Large intestine (tissue), 3 donors: ENCODE measurements at regions not wholly inside any gene's neighbourhood (a gene's known extent, or its start where the extent isn't known, plus 50 kb on each side); places are given as distances from the start of the nearest gene placed in this dataset.

Experiments
- DNase-seq, 2 donors: peaks; one replicate each; pipeline versions ENCODE4 v3.0.0 to v3.0.0-alpha.2; 2013
- H3K27ac ChIP-seq: one replicate; pipeline ENCODE4 v1.5.1; 2013; ENCODE audit warnings: low read length
- H3K27me3 ChIP-seq: 2 replicates; pipeline ENCODE4 v1.6.1; 2013; ENCODE audit warnings: low read length; ENCODE audit not compliant: control insufficient read depth, insufficient read depth
- H3K36me3 ChIP-seq: 2 replicates; pipeline ENCODE4 v1.6.1; 2013; ENCODE audit warnings: low read length; ENCODE audit not compliant: control insufficient read depth, insufficient read depth
- H3K4me1 ChIP-seq: one replicate; pipeline ENCODE4 v1.6.1; 2013; ENCODE audit warnings: low read length; ENCODE audit not compliant: control insufficient read depth, insufficient read depth
- H3K4me3 ChIP-seq: one replicate; pipeline ENCODE4 v1.5.1; 2013; ENCODE audit warnings: low read length
- H3K9me3 ChIP-seq: one replicate; pipeline ENCODE4 v1.6.1; 2013; ENCODE audit warnings: mild to moderate bottlenecking, low read depth, low read length, moderate library complexity; ENCODE audit not compliant: control insufficient read depth
- WGBS: methylation state at CpG from one replicate; pipeline ENCODE4 v1.1.5; 2013; ENCODE audit warnings: low lambda C conversion rate; ENCODE audit not compliant: insufficient coverage; 5-methylcytosine and 5-hydroxymethylcytosine counted together

- WGBS, result 71% methylated on average over 1 of the region's 5 CpGs
- H3K27me3 ChIP-seq, result peaks cover 2% of the 10 kb centered on the region
- no peaks in the 10 kb centered on the region for H3K36me3 ChIP-seq
- no peak overlapping the region for H3K4me3 ChIP-seq
- H3K4me1 ChIP-seq, result peaks cover 14% of the 10 kb centered on the region
- H3K9me3 ChIP-seq, result no peaks in the 10 kb centered on the region
- no peak for DNase-seq
- no peak overlapping the region for H3K27ac ChIP-seq
Observed at GRCh38 chr3:9301091-9301490, 51.6 kb upstream of the SRGAP3 start.

DNA sequence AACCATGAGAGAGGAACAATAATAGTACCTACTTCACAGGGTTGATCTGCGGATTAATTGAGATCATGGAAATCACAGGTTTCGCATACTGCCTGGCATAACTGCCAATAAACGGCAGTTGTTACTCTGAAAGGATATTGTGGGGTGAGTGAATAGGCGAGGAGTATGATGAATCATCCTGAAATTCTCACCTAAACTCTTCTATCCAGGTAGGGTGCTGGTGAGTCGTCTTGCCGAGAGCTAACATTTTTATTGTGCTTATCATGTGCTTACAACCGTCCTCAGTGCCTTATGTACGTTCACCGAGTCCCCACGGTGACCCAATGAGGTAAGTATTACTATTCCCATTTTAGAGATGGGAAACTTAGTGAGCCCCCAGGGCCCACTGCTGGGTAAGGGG, 52.4 kb upstream of the SRGAP3 start:
- Histone ChIP-seq H3K4me1 (peaks cover 14% of the 10 kb centered on the region), H3K4me3 (no peak overlapping the region), H3K9me3 (no peaks in the 10 kb centered on the region), H3K36me3 (no peaks in the 10 kb centered on the region), H3K27me3 (peaks cover 2% of the 10 kb centered on the region), H3K27ac (no peak overlapping the region)
- DNase-seq, result no peak
- 72% methylated on average over 2 of the region's 10 CpGs for WGBS

- Histone ChIP-seq H3K27ac (no peak overlapping the region), H3K36me3 (no peaks in the 10 kb centered on the region), H3K4me3 (peak overlapping the region; percentile 32), H3K9me3 (no peaks in the 10 kb centered on the region), H3K4me1 (peaks cover 14% of the 10 kb centered on the region), H3K27me3 (peaks cover 2% of the 10 kb centered on the region)
- WGBS, result 90% methylated on average over 2 of the region's 24 CpGs
- DNase-seq, result peak; percentile 77 to 79
Observed at GRCh38 chr3:9302425-9303181, 53.2 kb upstream of the SRGAP3 start.

GRCh38 chr3:9308298-9308990, 54.4 kb upstream of the THUMPD3 start:
- no peak for DNase-seq
- no CpG with 5 or more reads among the region's 3 CpGs for WGBS
- Histone ChIP-seq H3K9me3 (no peaks in the 10 kb centered on the region), H3K4me1 (peaks cover 20% of the 10 kb centered on the region), H3K27me3 (no peaks in the 10 kb centered on the region), H3K4me3 (no peak overlapping the region), H3K36me3 (no peaks in the 10 kb centered on the region), H3K27ac (no peak overlapping the region)

DNA sequence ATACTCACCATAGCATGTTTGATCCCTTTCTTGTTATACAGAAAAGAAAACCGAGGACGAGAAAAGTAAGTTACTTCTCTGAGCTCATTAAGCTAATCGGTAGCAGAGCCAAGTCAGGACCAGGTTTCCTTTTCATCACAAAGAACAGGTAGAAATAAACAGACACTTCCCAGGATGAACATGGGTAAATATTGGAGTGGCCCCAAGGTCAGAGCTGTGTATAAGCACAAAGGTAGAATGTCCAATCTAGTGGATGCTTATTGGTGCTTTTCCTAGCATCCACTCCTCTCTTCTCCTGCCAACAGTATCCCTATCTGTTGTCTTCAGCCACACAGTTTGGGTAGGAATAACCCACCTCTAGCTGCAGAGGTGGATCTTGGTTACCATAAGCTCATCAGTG, 52.8 kb upstream of the THUMPD3 start:
- H3K27me3 ChIP-seq, result no peaks in the 10 kb centered on the region
- WGBS, result no CpG with 5 or more reads among the region's 3 CpGs
- no peaks in the 10 kb centered on the region for H3K9me3 ChIP-seq
- no peak overlapping the region for H3K4me3 ChIP-seq
- no peak for DNase-seq
- H3K4me1 ChIP-seq, result peaks cover 12% of the 10 kb centered on the region
- H3K36me3 ChIP-seq, result no peaks in the 10 kb centered on the region
- no peak overlapping the region for H3K27ac ChIP-seq

GRCh38 chr3:9311228-9311627, 51.6 kb upstream of the THUMPD3 start:
- Histone ChIP-seq H3K9me3 (no peaks in the 10 kb centered on the region), H3K4me1 (peaks cover 12% of the 10 kb centered on the region), H3K27me3 (no peaks in the 10 kb centered on the region), H3K27ac (no peak overlapping the region), H3K36me3 (no peaks in the 10 kb centered on the region), H3K4me3 (no peak overlapping the region)
- peak; percentile 38 to 75 for DNase-seq
- WGBS, result 18% methylated on average over 2 of the region's 6 CpGs
